ENCODE measurements at regions not wholly inside any gene's neighbourhood (a gene's known extent, or its start where the extent isn't known, plus 50 kb on each side); places are given as distances from the start of the nearest gene placed in this dataset.

- no peaks in the 10 kb centered on the region for H3K36me3 Mint-ChIP-seq (ENCODE audit: insufficient read depth, unreplicated experiment)
- POLR2A ChIA-PET, result no interaction called here
- H3K27me3 Mint-ChIP-seq (ENCODE audit: insufficient read depth, unreplicated experiment), result no peaks in the 10 kb centered on the region
Observed at GRCh38 chr18:37762076-37762621, 196.6 kb upstream of the CELF4 start.

GRCh38 chr18:37754141-37754540 is 188.5 kb upstream of the CELF4 start:
- Histone ChIP-seq H3K27me3 (replicated peaks; ENCODE audit: control insufficient read depth, insufficient read depth, low read length) (no peaks in the 10 kb centered on the region), H3K36me3 (ENCODE audit: control insufficient read depth, insufficient read depth, low read length) (no peaks in the 10 kb centered on the region), H3K4me3 (ENCODE audit: low read depth, low read length) (no peak overlapping the region), H3K4me1 (no peaks in the 10 kb centered on the region), H3K9me3 (no peaks in the 10 kb centered on the region)
- TF ChIP-seq CTCF (IDR thresholded peaks at IDR 0.05; ENCODE audit: insufficient read depth in 1 of 2, low read depth in 1 of 2, low read length in 1 of 2, severe bottlenecking in 1 of 2, unreplicated experiment in 1 of 2), result no peak
- no peak overlapping the region for H3K27ac Mint-ChIP-seq (ENCODE audit: unreplicated experiment)
- no peaks in the 10 kb centered on the region for H3K27me3 Mint-ChIP-seq (ENCODE audit: insufficient read depth, unreplicated experiment)
- DNase-seq, result no peak
- intact Hi-C loops (cut with micrococcal nuclease; ENCODE audit: unreplicated experiment), result no loop called here
- ChIA-PET CTCF (no interaction called here), POLR2A (no interaction called here)
- H3K9me3 Mint-ChIP-seq (ENCODE audit: unreplicated experiment), result no peaks in the 10 kb centered on the region
- no peaks in the 10 kb centered on the region for H3K36me3 Mint-ChIP-seq (ENCODE audit: insufficient read depth, unreplicated experiment)
- no peak overlapping the region for H3K4me3 Mint-ChIP-seq (ENCODE audit: unreplicated experiment)
- no peaks in the 10 kb centered on the region for H3K4me1 Mint-ChIP-seq (ENCODE audit: low read depth, unreplicated experiment)
- no TSS peak for BruUV-seq (replicated peaks)

More at GRCh38 chr18:37762076-37762621, 196.6 kb upstream of the CELF4 start:
- Mint-ChIP-seq H3K27ac (ENCODE audit: unreplicated experiment) (no peak overlapping the region), H3K4me1 (ENCODE audit: low read depth, unreplicated experiment) (no peaks in the 10 kb centered on the region), H3K9me3 (ENCODE audit: unreplicated experiment) (no peaks in the 10 kb centered on the region), H3K4me3 (ENCODE audit: unreplicated experiment) (no peak overlapping the region)
- no TSS peak for BruUV-seq (replicated peaks)
- Histone ChIP-seq H3K27me3 (replicated peaks; ENCODE audit: control insufficient read depth, insufficient read depth, low read length) (no peaks in the 10 kb centered on the region), H3K4me3 (ENCODE audit: low read depth, low read length) (no peak overlapping the region), H3K36me3 (ENCODE audit: control insufficient read depth, insufficient read depth, low read length) (no peaks in the 10 kb centered on the region), H3K4me1 (no peaks in the 10 kb centered on the region), H3K9me3 (no peaks in the 10 kb centered on the region)
- DNase-seq, result no peak
- intact Hi-C loops (cut with micrococcal nuclease; ENCODE audit: unreplicated experiment), result no loop called here
- CTCF ChIA-PET, result interaction anchor here (0.6 kb wide), 1 partner anchor 147 kb away, joined by 3 read pairs; no protein-coding TSS in a partner anchor
- TF ChIP-seq CTCF (IDR thresholded peaks at IDR 0.05; ENCODE audit: insufficient read depth in 1 of 2, low read depth in 1 of 2, low read length in 1 of 2, severe bottlenecking in 1 of 2, unreplicated experiment in 1 of 2), result no peak

GRCh38 chr18:37742436-37742835 is 176.8 kb upstream of the CELF4 start:
- no peaks in the 10 kb centered on the region for H3K4me1 Mint-ChIP-seq (ENCODE audit: low read depth, unreplicated experiment)
- TF ChIP-seq CTCF (IDR thresholded peaks at IDR 0.05; ENCODE audit: insufficient read depth in 1 of 2, low read depth in 1 of 2, low read length in 1 of 2, severe bottlenecking in 1 of 2, unreplicated experiment in 1 of 2), result no peak
- no peaks in the 10 kb centered on the region for H3K9me3 Mint-ChIP-seq (ENCODE audit: unreplicated experiment)
- no peaks in the 10 kb centered on the region for H3K27me3 ChIP-seq (replicated peaks; ENCODE audit: control insufficient read depth, insufficient read depth, low read length)
- BruUV-seq (replicated peaks), result no TSS peak
- no peak overlapping the region for H3K27ac Mint-ChIP-seq (ENCODE audit: unreplicated experiment)
- no peaks in the 10 kb centered on the region for H3K9me3 ChIP-seq
- no peak overlapping the region for H3K4me3 Mint-ChIP-seq (ENCODE audit: unreplicated experiment)
- CTCF ChIA-PET, result no interaction called here
- peaks cover 4% of the 10 kb centered on the region for H3K27me3 Mint-ChIP-seq (ENCODE audit: insufficient read depth, unreplicated experiment)
- POLR2A ChIA-PET, result no interaction called here
- no peak overlapping the region for H3K4me3 ChIP-seq (ENCODE audit: low read depth, low read length)
- intact Hi-C loops (cut with micrococcal nuclease; ENCODE audit: unreplicated experiment), result no loop called here
- no peaks in the 10 kb centered on the region for H3K4me1 ChIP-seq
- DNase-seq, result no peak
- H3K36me3 Mint-ChIP-seq (ENCODE audit: insufficient read depth, unreplicated experiment), result no peaks in the 10 kb centered on the region
- H3K36me3 ChIP-seq (ENCODE audit: control insufficient read depth, insufficient read depth, low read length), result no peaks in the 10 kb centered on the region

Measured in Caco-2 (cell line).